SK-N-SH (cell line): ENCODE measurements at regions not wholly inside any gene's neighbourhood (a gene's known extent, or its start where the extent isn't known, plus 50 kb on each side); places are given as distances from the start of the nearest gene placed in this dataset.

Source experiments
- CTCF ChIP-seq: fragments of 200-600 bp; sonication (generic); IDR thresholded peaks from 2 replicates; pipeline ENCODE4 v1.6.1; 2017; ENCODE audit warnings: antibody characterized with exemption, mild to moderate bottlenecking, moderate library complexity
- EP300 ChIP-seq, 2 experiments: IDR thresholded peaks; 2 replicates each; pipeline versions ENCODE4 v1.4.0 to v1.6.1; 2012; ENCODE audit warnings: borderline replicate concordance in 1 of 2, low read depth in 1 of 2, low read length in 1 of 2
- PBX3 ChIP-seq: IDR thresholded peaks from 2 replicates; pipeline ENCODE4; 2012
- POLR2AphosphoS5 ChIP-seq: IDR thresholded peaks from 2 replicates; pipeline ENCODE4 v1.6.1; 2012; ENCODE audit warnings: low read depth, low read length
- RCOR1 ChIP-seq: fragments of 150-350 bp; IDR thresholded peaks from 2 replicates; pipeline ENCODE4 v1.6.1; 2017; ENCODE audit warnings: antibody characterized with exemption, low read length
- SMC3 ChIP-seq: IDR thresholded peaks from 2 replicates; pipeline ENCODE4 v1.6.1; 2012; ENCODE audit warnings: low read depth, low read length, improper control_type of control experiment
- TEAD4 ChIP-seq: IDR thresholded peaks from 2 replicates; pipeline ENCODE4 v1.4.0; 2012; ENCODE audit warnings: mild to moderate bottlenecking, borderline replicate concordance; ENCODE audit not compliant: insufficient read depth
- TF ChIP-seq, protein P1 (sequence below): fragments of 150-350 bp; IDR thresholded peaks from 2 replicates; pipeline ENCODE4 v1.6.1; 2016; ENCODE audit warnings: mild to moderate bottlenecking, low read depth, low read length
- TF ChIP-seq, protein P2 (sequence below): fragments of 150-350 bp; IDR thresholded peaks from 2 replicates; pipeline ENCODE4 v1.6.1; 2017; ENCODE audit warnings: antibody characterized with exemption, low read length, low read depth, borderline replicate concordance

- TF ChIP-seq CTCF = no peak
- TF ChIP-seq, protein P1, sequence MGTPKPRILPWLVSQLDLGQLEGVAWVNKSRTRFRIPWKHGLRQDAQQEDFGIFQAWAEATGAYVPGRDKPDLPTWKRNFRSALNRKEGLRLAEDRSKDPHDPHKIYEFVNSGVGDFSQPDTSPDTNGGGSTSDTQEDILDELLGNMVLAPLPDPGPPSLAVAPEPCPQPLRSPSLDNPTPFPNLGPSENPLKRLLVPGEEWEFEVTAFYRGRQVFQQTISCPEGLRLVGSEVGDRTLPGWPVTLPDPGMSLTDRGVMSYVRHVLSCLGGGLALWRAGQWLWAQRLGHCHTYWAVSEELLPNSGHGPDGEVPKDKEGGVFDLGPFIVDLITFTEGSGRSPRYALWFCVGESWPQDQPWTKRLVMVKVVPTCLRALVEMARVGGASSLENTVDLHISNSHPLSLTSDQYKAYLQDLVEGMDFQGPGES = no peak
- TF ChIP-seq, protein P2, sequence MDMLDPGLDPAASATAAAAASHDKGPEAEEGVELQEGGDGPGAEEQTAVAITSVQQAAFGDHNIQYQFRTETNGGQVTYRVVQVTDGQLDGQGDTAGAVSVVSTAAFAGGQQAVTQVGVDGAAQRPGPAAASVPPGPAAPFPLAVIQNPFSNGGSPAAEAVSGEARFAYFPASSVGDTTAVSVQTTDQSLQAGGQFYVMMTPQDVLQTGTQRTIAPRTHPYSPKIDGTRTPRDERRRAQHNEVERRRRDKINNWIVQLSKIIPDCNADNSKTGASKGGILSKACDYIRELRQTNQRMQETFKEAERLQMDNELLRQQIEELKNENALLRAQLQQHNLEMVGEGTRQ = no peak
- no peak for TF ChIP-seq TEAD4
- no peak for TF ChIP-seq POLR2AphosphoS5
- TF ChIP-seq SMC3 = no peak
- TF ChIP-seq EP300 (IDR thresholded peaks at IDR 0.05; ENCODE audit: borderline replicate concordance in 1 of 2, low read depth in 1 of 2, low read length in 1 of 2) = no peak
- TF ChIP-seq PBX3 = no peak
- TF ChIP-seq RCOR1 = no peak
These were observed 57.1 kb upstream of the RNF152 start for GRCh38 chr18:61949946-61950345.
